ENCODE measurements at regions not wholly inside any gene's neighbourhood (a gene's known extent, or its start where the extent isn't known, plus 50 kb on each side); places are given as distances from the start of the nearest gene placed in this dataset.

GRCh38 chr4:11966782-11967181 is 538.1 kb upstream of the HS3ST1 start:
- POLR2A ChIA-PET, result interaction anchor here (1.0 kb wide), 1 partner anchor 11 kb away, joined by 3 read pairs; no protein-coding TSS in a partner anchor
- H3K9me3 ChIP-seq (ENCODE audit: control insufficient read depth in 1 of 2, insufficient read depth in 1 of 2, low read depth in 1 of 2, low read length in 2 of 2), result no peaks in the 10 kb centered on the region
- H3K4me2 ChIP-seq (ENCODE audit: low read length), result no peak overlapping the region

More at GRCh38 chr4:11966782-11967181, 538.1 kb upstream of the HS3ST1 start:
- ATAC-seq (no peak), DNase-seq (ENCODE audit: low read depth, low spot score) (no peak)
- RAD21 ChIA-PET (ENCODE audit: low non-redundant PET in 1 of 2, low total read pairs in 2 of 2, uncharacterized antibody in 2 of 2, unreplicated experiment in 2 of 2), result no interaction called here
- Histone ChIP-seq H3K79me2 (ENCODE audit: insufficient read depth, low read length) (no peaks in the 10 kb centered on the region), H3K9me2 (ENCODE audit: insufficient read depth) (no peaks in the 10 kb centered on the region), H3K36me3 (ENCODE audit: control insufficient read depth in 1 of 2, insufficient read depth in 2 of 2, low read length in 2 of 2) (no peaks in the 10 kb centered on the region), H3K27ac (ENCODE audit: low read depth, low read length) (no peak overlapping the region), H4K20me1 (ENCODE audit: insufficient read depth) (no peaks in the 10 kb centered on the region), H2AFZ (ENCODE audit: low read depth, low read length, poor library complexity, severe bottlenecking) (no peak overlapping the region), H3K9ac (ENCODE audit: low read length) (no peak overlapping the region), H3K4me3 (replicated peaks in 1 of 2; ENCODE audit: low read depth in 1 of 2, low read length in 2 of 2) (no peak overlapping the region), H3K4me1 (ENCODE audit: control insufficient read depth in 1 of 2, insufficient read depth in 2 of 2, low read length in 2 of 2) (no peaks in the 10 kb centered on the region), H3K27me3 (ENCODE audit: insufficient read depth, low read length) (no peaks in the 10 kb centered on the region)
- CTCF ChIA-PET, result interaction anchor here (1.4 to 2.0 kb wide), 2 partner anchors 13 to 667 kb away, joined by 4 to 5 read pairs; no protein-coding TSS in a partner anchor
- intact Hi-C loops (cut with micrococcal nuclease), result no loop called here
- BruUV-seq (replicated peaks), result no TSS peak
- no peak for TF ChIP-seq CTCF (IDR thresholded peaks at IDR 0.05 in 2 of 3, conservative IDR thresholded peaks at IDR 0.05 in 1 of 3; ENCODE audit: borderline replicate concordance in 1 of 3, insufficient read depth in 1 of 3, low read depth in 2 of 3, low read length in 2 of 3)
- no peak for TF ChIP-seq ZFX (IDR thresholded peaks at IDR 0.05)
- no peak for TF ChIP-seq CEBPB (IDR thresholded peaks at IDR 0.05; ENCODE audit: low read depth)
- TF ChIP-seq YY1 (IDR thresholded peaks at IDR 0.05; ENCODE audit: extremely low read depth, insufficient replicate concordance, low read depth, low read length), result no peak
